ENCODE measurements at regions not wholly inside any gene's neighbourhood (a gene's known extent, or its start where the extent isn't known, plus 50 kb on each side); places are given as distances from the start of the nearest gene placed in this dataset.
A peak's percentile ranks its signal among the peaks of the same experiment; 100 is the strongest.

- no peak for DNase-seq
Observed at GRCh38 chr17:45688820-45689219, 95.3 kb upstream of the CRHR1 start.

- DNase-seq: no peak
Observed at GRCh38 chr17:45689451-45689850, 94.7 kb upstream of the CRHR1 start.

DNA sequence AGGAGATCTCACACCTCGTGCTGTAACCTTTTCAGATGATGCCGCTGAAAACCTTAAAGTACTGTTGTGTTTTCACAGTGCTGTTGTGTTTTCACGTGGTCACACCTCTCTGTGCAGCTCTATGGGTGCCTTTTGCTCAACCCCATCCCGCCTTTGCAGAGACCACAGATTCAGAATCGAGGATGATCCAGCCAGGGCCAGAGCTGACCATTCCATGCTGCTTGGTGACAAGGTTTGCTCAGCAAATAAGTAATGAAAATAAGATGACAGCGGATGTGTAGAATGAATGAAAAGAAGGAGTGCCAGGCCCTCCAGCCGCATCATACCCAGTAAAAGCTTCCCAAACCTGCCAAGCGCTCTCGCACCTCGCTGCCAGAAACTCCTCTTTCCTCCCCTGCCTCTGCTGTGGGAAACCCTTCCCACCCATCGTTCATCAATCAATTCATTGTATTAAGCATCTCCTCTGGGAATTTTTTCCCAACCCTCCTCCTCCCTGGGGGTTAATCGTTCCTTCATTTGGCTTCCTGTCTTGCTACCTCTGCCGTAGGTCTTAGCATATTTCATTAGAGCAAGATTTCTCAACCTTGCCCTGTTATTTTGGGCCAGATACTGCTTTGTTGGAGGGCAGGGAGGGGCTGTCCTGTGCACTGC lies 93.4 kb upstream of the CRHR1 start:
- DNase-seq: no peak

DNA sequence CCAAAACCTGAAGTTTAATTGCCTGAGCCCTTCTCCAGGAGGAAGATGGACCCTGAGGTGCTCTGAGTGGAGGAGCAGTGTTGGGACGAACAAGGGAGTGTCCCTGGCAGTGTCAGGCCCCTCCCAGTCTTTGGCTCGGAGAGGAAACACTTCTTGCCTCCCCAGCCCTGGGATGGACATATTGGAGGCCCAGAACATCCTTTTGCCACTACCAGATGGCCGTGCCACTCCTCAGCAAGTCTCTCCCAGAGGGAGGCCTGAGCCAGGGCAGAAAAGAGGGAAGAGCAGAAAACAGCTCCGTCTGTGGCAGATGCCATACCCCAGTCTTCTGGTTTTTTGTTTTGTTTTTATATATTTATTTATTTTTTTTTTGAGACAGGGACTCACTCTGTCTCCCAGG lies 91.5 kb upstream of the CRHR1 start:
- no peak for DNase-seq

DNA sequence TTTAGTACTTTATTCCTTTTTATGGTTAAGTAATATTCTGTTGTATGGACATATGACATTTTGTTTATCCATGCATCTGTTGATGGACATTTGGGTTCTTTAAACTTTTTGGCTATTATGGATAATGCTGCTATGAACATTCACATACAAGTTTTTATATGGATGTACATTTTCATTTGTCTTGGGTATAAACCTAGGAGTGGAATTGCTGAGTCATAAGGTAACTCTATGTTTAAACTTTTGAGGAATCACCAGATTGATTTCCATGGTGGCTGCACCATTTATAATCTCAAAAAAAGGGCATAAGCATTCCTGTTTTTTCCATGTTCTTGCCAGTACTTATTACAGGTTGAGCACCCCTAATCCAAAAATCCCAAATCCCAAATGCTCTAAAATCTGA lies 90.3 kb upstream of the CRHR1 start:
- no peak for DNase-seq

DNA sequence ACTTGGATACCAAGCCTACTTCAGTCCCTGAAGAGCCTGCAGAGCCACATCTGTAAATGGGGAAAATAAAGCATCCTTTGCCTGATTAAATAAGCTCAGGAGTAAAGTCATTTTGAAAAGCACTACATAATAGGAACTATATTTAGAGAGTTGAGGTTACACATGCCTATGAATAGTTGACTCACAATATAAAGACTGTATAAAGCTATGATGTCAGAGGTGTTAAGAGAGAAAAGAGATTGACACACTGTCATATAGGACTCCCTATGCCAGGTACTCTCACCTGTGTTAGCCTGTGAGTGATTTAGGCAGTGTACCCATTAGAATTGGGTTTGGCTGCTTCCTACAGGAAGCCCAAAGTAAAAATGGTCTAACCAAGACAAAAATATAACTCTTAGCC lies 87.7 kb upstream of the CRHR1 start:
- no peak for DNase-seq

GRCh38 chr17:45697076-45697475 lies 87.0 kb upstream of the CRHR1 start:
- DNase-seq: no peak

GRCh38 chr17:45700171-45701090 lies 83.7 kb upstream of the CRHR1 start:
- DNase-seq: no peak

DNA sequence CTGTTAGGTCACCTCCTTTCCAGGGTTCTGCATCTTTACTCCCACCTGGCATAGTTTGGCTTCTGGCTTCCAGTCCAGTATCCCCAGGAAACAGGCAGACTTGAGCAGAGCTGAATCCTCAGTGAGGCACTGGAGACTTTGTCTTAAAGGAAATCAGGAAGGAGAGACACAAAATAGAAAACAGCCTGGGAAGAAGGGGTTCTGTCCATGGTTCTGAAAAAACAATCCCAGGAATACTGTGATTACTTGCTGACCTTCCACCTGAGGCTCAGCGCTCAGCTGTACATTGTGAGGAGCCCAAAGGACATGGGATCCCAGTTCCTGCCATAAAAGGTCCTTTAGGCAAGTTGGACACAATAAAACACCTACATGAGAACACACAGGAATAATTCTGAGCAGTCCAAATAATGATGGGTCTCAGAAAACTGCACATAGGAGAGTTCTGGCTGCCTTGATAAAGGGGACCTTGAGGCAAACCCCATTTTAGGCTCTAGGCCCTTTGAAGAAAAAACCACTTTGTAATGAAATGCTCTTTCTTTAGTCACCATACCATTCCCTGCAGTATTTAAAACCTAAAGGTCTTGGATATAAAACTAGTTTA lies 81.4 kb upstream of the CRHR1 start:
- no peak for DNase-seq

- DNase-seq: no peak
Observed at GRCh38 chr17:45703348-45703747, 80.8 kb upstream of the CRHR1 start.

DNA sequence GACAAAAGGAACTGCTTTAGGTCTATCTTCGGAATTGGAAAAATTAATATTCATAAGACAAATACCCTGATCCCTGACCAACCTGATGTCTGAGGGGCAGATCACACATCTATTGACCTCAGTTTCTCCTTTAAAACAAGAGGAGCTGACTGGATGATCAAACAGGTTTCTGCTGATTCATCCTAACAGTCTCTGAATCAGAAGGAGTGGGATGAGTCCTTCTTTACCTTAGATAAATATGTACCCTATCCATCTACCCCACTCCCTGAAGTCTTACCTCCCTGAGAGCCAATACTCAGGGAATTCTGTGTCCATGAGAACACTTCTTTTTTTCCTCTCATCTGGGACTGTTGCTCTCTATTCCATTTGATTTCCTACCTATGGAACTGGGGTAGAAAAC lies 80.3 kb upstream of the CRHR1 start:
- DNase-seq: no peak

DNA sequence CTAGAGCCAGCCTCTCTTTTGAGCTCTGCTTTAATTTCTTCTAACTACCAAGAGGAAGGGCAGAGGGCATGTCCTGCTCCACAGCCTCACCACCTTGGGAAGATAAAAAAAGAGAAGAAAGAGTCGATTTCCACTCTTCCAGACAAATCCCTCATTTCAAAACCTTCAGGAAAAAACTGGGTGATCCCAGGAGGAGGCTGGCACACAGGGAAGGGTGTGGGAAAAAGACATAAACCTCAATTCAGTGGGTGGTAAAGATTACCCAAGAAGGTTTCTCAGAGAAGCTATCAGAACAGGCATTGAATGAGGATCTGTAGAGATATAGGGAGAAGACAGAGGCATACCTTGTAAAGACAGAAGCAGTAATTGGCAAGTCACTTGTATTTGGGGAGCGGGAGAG lies 79.9 kb upstream of the CRHR1 start:
- no peak for DNase-seq

DNA sequence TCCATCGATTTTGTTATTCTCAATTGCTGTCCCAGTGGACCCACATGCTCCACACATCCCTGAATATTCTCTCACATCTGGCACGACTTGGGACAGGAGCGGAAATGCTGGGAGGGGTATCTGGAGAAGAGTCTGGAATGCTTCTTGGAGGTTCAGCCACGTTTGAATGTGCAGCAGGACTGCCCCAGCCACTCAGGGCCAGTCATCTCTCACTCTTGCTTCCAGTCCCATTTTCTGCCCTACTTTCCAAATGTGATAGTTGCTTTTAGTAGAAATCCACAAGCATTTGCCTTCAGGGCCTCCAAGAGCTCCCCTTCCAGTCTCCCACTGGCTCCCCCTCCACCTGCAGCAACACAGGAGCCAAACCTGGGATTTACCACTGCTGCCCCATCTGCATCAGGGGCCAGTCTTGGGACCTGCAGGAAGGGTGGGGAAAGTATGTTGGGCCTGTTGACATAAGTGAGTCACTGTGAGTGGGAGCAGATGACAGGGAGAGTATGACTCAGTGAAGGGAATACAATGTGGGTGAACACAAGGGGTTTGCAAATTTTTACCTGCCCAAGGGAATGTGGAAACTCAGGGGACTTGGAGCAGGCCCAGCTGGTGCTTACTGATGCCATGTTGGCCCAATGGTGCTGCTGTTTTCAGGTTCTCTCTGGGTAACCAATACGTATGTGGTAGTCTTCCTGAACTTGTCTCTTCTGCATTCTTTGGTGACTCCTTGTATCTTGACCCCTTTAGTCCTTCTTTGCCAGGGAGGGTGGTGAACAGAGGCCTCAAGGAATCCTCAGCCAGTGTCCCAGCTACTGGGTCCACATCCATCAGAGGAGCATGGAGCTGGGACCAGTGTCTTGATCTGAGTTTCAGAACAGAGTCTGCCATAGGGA lies 78.8 kb upstream of the CRHR1 start:
- DNase-seq: peak; percentile 9

- DNase-seq: no peak
Observed at GRCh38 chr17:45706033-45706432, 78.1 kb upstream of the CRHR1 start.

GRCh38 chr17:45708707-45709290 lies 75.3 kb upstream of the CRHR1 start:
- no peak for DNase-seq

- no peak for DNase-seq
Observed at GRCh38 chr17:45709728-45710288, 74.3 kb upstream of the CRHR1 start.

DNA sequence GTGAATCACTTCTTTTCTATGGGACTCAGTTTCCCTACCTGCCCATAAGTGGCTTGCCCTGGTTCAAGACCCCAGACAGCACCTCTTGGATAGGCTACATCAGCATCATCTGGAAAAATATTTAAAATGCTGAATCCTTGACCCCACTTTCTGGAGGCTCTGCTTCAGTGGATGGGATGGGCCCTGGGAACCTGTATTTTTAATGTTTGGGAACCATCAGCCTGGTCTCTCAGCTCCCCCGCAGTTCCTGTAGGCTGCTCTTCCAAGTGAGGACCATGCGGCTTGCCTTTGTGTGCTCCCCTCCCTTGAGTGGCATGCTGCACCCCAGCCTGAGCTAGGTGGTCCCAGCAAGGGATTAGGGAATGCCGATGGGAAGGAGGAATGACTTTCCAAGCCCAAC lies 68.3 kb upstream of the CRHR1 start:
- DNase-seq: no peak

DNA sequence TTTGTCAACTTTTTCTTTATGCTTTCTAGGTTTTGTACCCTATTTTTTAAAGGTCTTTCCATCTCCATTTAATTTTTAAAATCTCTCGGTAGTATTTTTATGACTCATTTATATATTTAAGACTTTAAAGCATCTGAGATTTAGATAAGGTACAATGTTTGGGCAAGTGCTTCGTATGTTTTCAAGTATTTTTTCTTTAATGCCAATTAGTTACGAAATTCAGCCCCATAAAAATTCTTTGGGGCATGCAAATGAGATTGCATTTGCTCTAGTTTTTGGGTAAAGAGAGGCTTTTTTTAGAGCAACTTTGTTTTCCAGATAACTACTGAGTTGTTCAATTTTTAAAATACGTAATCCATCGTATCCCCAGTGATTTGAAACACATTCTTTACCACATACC lies 65.3 kb upstream of the CRHR1 start:
- DNase-seq: no peak

- no peak for DNase-seq
Observed at GRCh38 chr17:45719335-45720071, 64.6 kb upstream of the CRHR1 start.

DNA sequence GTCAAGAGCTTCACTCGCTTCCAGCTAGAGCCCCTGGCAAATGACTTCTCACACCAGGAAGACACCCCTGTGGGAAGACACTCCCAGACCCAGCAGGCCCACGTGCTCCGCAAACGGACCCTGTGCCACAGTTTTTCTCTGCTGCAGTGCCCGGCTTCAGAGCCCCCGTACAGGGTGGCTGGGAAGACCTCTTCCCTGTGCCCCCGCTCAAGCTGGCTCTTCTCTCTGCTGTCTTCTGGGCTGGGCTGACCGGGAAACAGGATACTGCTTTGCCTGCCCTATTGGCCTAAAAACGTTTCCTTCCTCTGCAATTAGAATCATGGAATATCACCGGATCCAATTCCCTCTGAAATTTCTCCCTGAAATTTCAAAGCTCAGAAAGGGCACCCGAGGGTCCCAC lies 63.7 kb upstream of the CRHR1 start:
- DNase-seq: no peak

- DNase-seq: no peak
Observed at GRCh38 chr17:45722161-45722560, 62.0 kb upstream of the CRHR1 start.
